Cardiac septum (tissue), 1 donor: ENCODE measurements at regions not wholly inside any gene's neighbourhood (a gene's known extent, or its start where the extent isn't known, plus 50 kb on each side); places are given as distances from the start of the nearest gene placed in this dataset.

Experiments
- DNase-seq: peaks from one replicate; pipeline ENCODE4 v3.0.0-alpha.2; 2020; ENCODE audit warnings: low spot score
- intact Hi-C: fragments of 100-400 bp; cut with DNase I; formaldehyde crosslinking; loops from one replicate; pipeline ENCODE4 v1.14.0; 2022
- donor health status: DM: no; HTN: no; CAD: no.

GRCh38 chr6:141705431-141705830 lies 427.3 kb upstream of the GJE1 start:
- no peak for DNase-seq
- intact Hi-C loops: no loop called here

- intact Hi-C loops: no loop called here
- DNase-seq: no peak
Measured at GRCh38 chr6:141704151-141704550, 428.6 kb upstream of the GJE1 start.

GRCh38 chr6:141701732-141702131 lies 431.0 kb upstream of the GJE1 start:
- intact Hi-C loops: no loop called here
- DNase-seq: no peak

GRCh38 chr6:141700819-141701218 lies 431.9 kb upstream of the GJE1 start:
- intact Hi-C loops: no loop called here
- no peak for DNase-seq

- DNase-seq: no peak
- intact Hi-C loops: no loop called here
Measured at GRCh38 chr6:141688916-141689315, 443.8 kb upstream of the GJE1 start.

- intact Hi-C loops: no loop called here
- DNase-seq: no peak
Measured at GRCh38 chr6:141685416-141685815, 447.3 kb upstream of the GJE1 start.

- DNase-seq: no peak
- intact Hi-C loops: no loop called here
Measured at GRCh38 chr6:141682391-141682790, 450.3 kb upstream of the GJE1 start.

GRCh38 chr6:141677598-141678211 lies 455.0 kb upstream of the GJE1 start:
- no peak for DNase-seq
- intact Hi-C loops: loop anchor here (5.0 kb wide), 1 partner anchor 435 kb away; no protein-coding TSS in a partner anchor

GRCh38 chr6:141675957-141676356 lies 456.8 kb upstream of the GJE1 start:
- no peak for DNase-seq
- intact Hi-C loops: loop anchor here (5.0 kb wide), 1 partner anchor 436 kb away; no protein-coding TSS in a partner anchor

GRCh38 chr6:141669141-141669540 lies 463.6 kb upstream of the GJE1 start:
- intact Hi-C loops: no loop called here
- no peak for DNase-seq

GRCh38 chr6:141667580-141668309 lies 465.0 kb upstream of the GJE1 start:
- intact Hi-C loops: no loop called here
- no peak for DNase-seq

GRCh38 chr6:141666187-141666586 lies 466.5 kb upstream of the GJE1 start:
- intact Hi-C loops: no loop called here
- DNase-seq: no peak

GRCh38 chr6:141664744-141665143 lies 468.0 kb upstream of the GJE1 start:
- no peak for DNase-seq
- intact Hi-C loops: no loop called here

GRCh38 chr6:141659582-141659981 lies 473.1 kb upstream of the GJE1 start:
- DNase-seq: no peak
- intact Hi-C loops: no loop called here

GRCh38 chr6:141658696-141659095 lies 474.0 kb upstream of the GJE1 start:
- intact Hi-C loops: no loop called here
- no peak for DNase-seq

- no peak for DNase-seq
- intact Hi-C loops: no loop called here
Measured at GRCh38 chr6:141657812-141658211, 474.9 kb upstream of the GJE1 start.

GRCh38 chr6:141653590-141653989 lies 479.1 kb upstream of the GJE1 start:
- no peak for DNase-seq

GRCh38 chr6:141641951-141642350 lies 490.8 kb upstream of the GJE1 start:
- no peak for DNase-seq
- intact Hi-C loops: no loop called here

More at GRCh38 chr6:141653590-141653989, 479.1 kb upstream of the GJE1 start:
- intact Hi-C loops: no loop called here

- intact Hi-C loops: no loop called here
- DNase-seq: no peak
Measured at GRCh38 chr6:141641406-141641805, 491.3 kb upstream of the GJE1 start.

GRCh38 chr6:141635621-141636020 lies 497.1 kb upstream of the GJE1 start:
- intact Hi-C loops: no loop called here
- no peak for DNase-seq

GRCh38 chr6:141634269-141634668 lies 498.5 kb upstream of the GJE1 start:
- no peak for DNase-seq
- intact Hi-C loops: no loop called here
